ENCODE measurements at regions not wholly inside any gene's neighbourhood (a gene's known extent, or its start where the extent isn't known, plus 50 kb on each side); places are given as distances from the start of the nearest gene placed in this dataset.

DNA sequence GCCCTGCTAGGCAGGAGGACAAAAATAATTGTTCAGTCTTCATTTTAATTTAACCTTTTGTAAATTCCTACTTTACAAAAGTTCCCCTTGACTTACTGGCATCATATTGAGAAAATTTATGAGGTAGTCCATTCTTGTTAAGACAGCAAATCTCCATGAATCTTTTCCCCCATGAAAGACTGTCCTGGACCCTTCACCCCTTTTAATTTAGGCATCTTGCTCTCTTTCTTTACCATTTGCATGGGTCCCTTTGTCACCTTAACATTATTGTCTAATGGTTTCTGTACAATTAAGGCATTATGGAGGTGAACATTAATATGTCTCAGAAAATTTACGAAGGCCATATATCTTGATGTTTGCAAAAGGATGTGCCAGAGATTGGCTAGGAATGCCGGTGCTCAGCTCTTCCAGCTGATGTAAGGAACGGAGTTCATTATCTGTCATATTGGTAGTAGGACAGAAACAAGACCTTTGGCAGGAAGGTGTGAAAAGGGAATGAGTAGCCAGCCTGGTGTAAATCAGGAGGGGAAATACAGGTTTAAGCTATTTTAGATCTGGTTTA lies 382.8 kb upstream of the TSHZ2 start:
- TF ChIP-seq TCF3 (IDR thresholded peaks at IDR 0.05; ENCODE audit: borderline replicate concordance, insufficient read depth, low read depth, low read length) (no peak), SREBF1 (IDR thresholded peaks at IDR 0.05; ENCODE audit: low read length) (no peak), CTCF (IDR thresholded peaks at IDR 0.05 in 2 of 3, conservative IDR thresholded peaks at IDR 0.05 in 1 of 3; ENCODE audit: control insufficient read depth in 2 of 3, extremely low read depth in 1 of 3, insufficient read depth in 1 of 3, low read depth in 3 of 3, low read length in 3 of 3) (no peak), EP300 (IDR thresholded peaks at IDR 0.05; ENCODE audit: borderline replicate concordance in 1 of 2, control insufficient read depth in 1 of 2, low read depth in 2 of 2, low read length in 2 of 2) (no peak), POLR2A (IDR thresholded peaks at IDR 0.05; ENCODE audit: low read depth, low read length) (no peak), KDM1A (IDR thresholded peaks at IDR 0.05; ENCODE audit: borderline replicate concordance) (no peak), POLR2AphosphoS5 (IDR thresholded peaks at IDR 0.05; ENCODE audit: low read length) (no peak), EZH2 (IDR thresholded peaks at IDR 0.05; ENCODE audit: borderline replicate concordance, control insufficient read depth, low read depth, low read length) (no peak)
- TF ChIP-seq, protein P1, sequence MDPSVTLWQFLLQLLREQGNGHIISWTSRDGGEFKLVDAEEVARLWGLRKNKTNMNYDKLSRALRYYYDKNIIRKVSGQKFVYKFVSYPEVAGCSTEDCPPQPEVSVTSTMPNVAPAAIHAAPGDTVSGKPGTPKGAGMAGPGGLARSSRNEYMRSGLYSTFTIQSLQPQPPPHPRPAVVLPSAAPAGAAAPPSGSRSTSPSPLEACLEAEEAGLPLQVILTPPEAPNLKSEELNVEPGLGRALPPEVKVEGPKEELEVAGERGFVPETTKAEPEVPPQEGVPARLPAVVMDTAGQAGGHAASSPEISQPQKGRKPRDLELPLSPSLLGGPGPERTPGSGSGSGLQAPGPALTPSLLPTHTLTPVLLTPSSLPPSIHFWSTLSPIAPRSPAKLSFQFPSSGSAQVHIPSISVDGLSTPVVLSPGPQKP (IDR thresholded peaks at IDR 0.05; ENCODE audit: low read depth, low read length) = no peak
- TF ChIP-seq, protein P2, sequence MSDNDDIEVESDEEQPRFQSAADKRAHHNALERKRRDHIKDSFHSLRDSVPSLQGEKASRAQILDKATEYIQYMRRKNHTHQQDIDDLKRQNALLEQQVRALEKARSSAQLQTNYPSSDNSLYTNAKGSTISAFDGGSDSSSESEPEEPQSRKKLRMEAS (IDR thresholded peaks at IDR 0.05; ENCODE audit: low read depth, low read length) = no peak

Data from GM12878 (cell line).